Activated CD4-positive, alpha-beta memory T cell treated with anti-CD3 and anti-CD28 coated beads, Interleukin-2, amount 10 ng/mL, durations not matched to agents 7 days and 5 days (primary cell): ENCODE measurements at regions not wholly inside any gene's neighbourhood (a gene's known extent, or its start where the extent isn't known, plus 50 kb on each side); places are given as distances from the start of the nearest gene placed in this dataset.

ENCODE experiments used
- CTCF ChIA-PET: fragments of 350-600 bp; sonication (Branson Sonifier 250); formaldehyde crosslinking; loops from one replicate; lab custom pipeline; 2021; ENCODE audit warnings: antibody characterized with exemption, inconsistent platforms; lab: Charles Lee
- POLR2A ChIA-PET: fragments of 350-600 bp; sonication (Branson Sonifier 250); formaldehyde crosslinking; loops from one replicate; lab custom pipeline; 2021; ENCODE audit warnings: antibody characterized with exemption; lab: Charles Lee
- DNase-seq: peaks from one replicate; pipeline ENCODE4 v3.0.0-alpha.2; 2020
- H3K27ac Mint-ChIP-seq: one replicate; pipeline ENCODE4 v1.8.0; 2021; ENCODE audit warnings: mild to moderate bottlenecking, mixed read lengths
- H3K27me3 Mint-ChIP-seq: one replicate; pipeline ENCODE4 v1.8.0; 2021; ENCODE audit warnings: mixed read lengths
- H3K36me3 Mint-ChIP-seq: one replicate; pipeline ENCODE4 v1.8.0; 2021; ENCODE audit warnings: low read depth, mixed read lengths
- H3K4me1 Mint-ChIP-seq: one replicate; pipeline ENCODE4 v1.8.0; 2021; ENCODE audit warnings: mixed read lengths
- H3K4me3 Mint-ChIP-seq: one replicate; pipeline ENCODE4 v1.8.0; 2021; ENCODE audit warnings: mild to moderate bottlenecking, mixed read lengths
- H3K9me3 Mint-ChIP-seq: one replicate; pipeline ENCODE4 v1.8.0; 2021; ENCODE audit warnings: mixed read lengths

- ChIA-PET CTCF (no interaction called here), POLR2A (no interaction called here)
- Mint-ChIP-seq H3K4me1 (no peaks in the 10 kb centered on the region), H3K27me3 (no peaks in the 10 kb centered on the region), H3K27ac (no peak overlapping the region), H3K9me3 (no peaks in the 10 kb centered on the region), H3K4me3 (no peak overlapping the region), H3K36me3 (no peaks in the 10 kb centered on the region)
- no peak for DNase-seq
Measured at GRCh38 chr12:127632461-127632860, 634.5 kb upstream of the TMEM132C start.

GRCh38 chr12:127635838-127636237 is 631.1 kb upstream of the TMEM132C start:
- no peak overlapping the region for H3K4me3 Mint-ChIP-seq
- H3K4me1 Mint-ChIP-seq, result no peaks in the 10 kb centered on the region
- no peak for DNase-seq
- ChIA-PET POLR2A (no interaction called here), CTCF (no interaction called here)
- H3K27ac Mint-ChIP-seq, result no peak overlapping the region
- H3K36me3 Mint-ChIP-seq, result no peaks in the 10 kb centered on the region
- no peaks in the 10 kb centered on the region for H3K9me3 Mint-ChIP-seq
- H3K27me3 Mint-ChIP-seq, result no peaks in the 10 kb centered on the region

- CTCF ChIA-PET, result no interaction called here
- Mint-ChIP-seq H3K9me3 (no peaks in the 10 kb centered on the region), H3K4me3 (no peak overlapping the region), H3K4me1 (no peaks in the 10 kb centered on the region), H3K27ac (no peak overlapping the region), H3K36me3 (no peaks in the 10 kb centered on the region), H3K27me3 (no peaks in the 10 kb centered on the region)
- no peak for DNase-seq
- POLR2A ChIA-PET, result no interaction called here
Measured at GRCh38 chr12:127636882-127637281, 630.1 kb upstream of the TMEM132C start.

- ChIA-PET POLR2A (no interaction called here), CTCF (no interaction called here)
- Mint-ChIP-seq H3K9me3 (peaks cover 2% of the 10 kb centered on the region), H3K27me3 (no peaks in the 10 kb centered on the region), H3K4me3 (no peak overlapping the region), H3K4me1 (no peaks in the 10 kb centered on the region), H3K36me3 (no peaks in the 10 kb centered on the region), H3K27ac (no peak overlapping the region)
- DNase-seq, result no peak
Measured at GRCh38 chr12:127640181-127640886, 626.6 kb upstream of the TMEM132C start.

- Mint-ChIP-seq H3K27ac (no peak overlapping the region), H3K27me3 (no peaks in the 10 kb centered on the region), H3K4me1 (no peaks in the 10 kb centered on the region), H3K9me3 (peaks cover 2% of the 10 kb centered on the region), H3K36me3 (no peaks in the 10 kb centered on the region), H3K4me3 (no peak overlapping the region)
- ChIA-PET CTCF (no interaction called here), POLR2A (no interaction called here)
- no peak for DNase-seq
Measured at GRCh38 chr12:127642208-127642607, 624.8 kb upstream of the TMEM132C start.

- DNase-seq, result no peak
- ChIA-PET CTCF (no interaction called here), POLR2A (no interaction called here)
- peaks cover 2% of the 10 kb centered on the region for H3K9me3 Mint-ChIP-seq
- no peaks in the 10 kb centered on the region for H3K36me3 Mint-ChIP-seq
- no peaks in the 10 kb centered on the region for H3K4me1 Mint-ChIP-seq
- no peak overlapping the region for H3K27ac Mint-ChIP-seq
- no peaks in the 10 kb centered on the region for H3K27me3 Mint-ChIP-seq
- no peak overlapping the region for H3K4me3 Mint-ChIP-seq
Measured at GRCh38 chr12:127648321-127648720, 618.6 kb upstream of the TMEM132C start.

- Mint-ChIP-seq H3K4me1 (no peaks in the 10 kb centered on the region), H3K9me3 (peaks cover 5% of the 10 kb centered on the region), H3K27ac (no peak overlapping the region), H3K27me3 (no peaks in the 10 kb centered on the region), H3K4me3 (no peak overlapping the region), H3K36me3 (no peaks in the 10 kb centered on the region)
- ChIA-PET CTCF (no interaction called here), POLR2A (no interaction called here)
- DNase-seq, result no peak
Measured at GRCh38 chr12:127649961-127650360, 617.0 kb upstream of the TMEM132C start.

GRCh38 chr12:127650626-127651025 is 616.3 kb upstream of the TMEM132C start:
- ChIA-PET CTCF (no interaction called here), POLR2A (no interaction called here)
- Mint-ChIP-seq H3K4me1 (no peaks in the 10 kb centered on the region), H3K27me3 (no peaks in the 10 kb centered on the region), H3K4me3 (no peak overlapping the region), H3K27ac (no peak overlapping the region), H3K9me3 (peaks cover 5% of the 10 kb centered on the region), H3K36me3 (no peaks in the 10 kb centered on the region)
- no peak for DNase-seq

- DNase-seq, result no peak
- Mint-ChIP-seq H3K4me3 (no peak overlapping the region), H3K4me1 (no peaks in the 10 kb centered on the region), H3K36me3 (no peaks in the 10 kb centered on the region), H3K27me3 (no peaks in the 10 kb centered on the region), H3K27ac (no peak overlapping the region), H3K9me3 (peaks cover 5% of the 10 kb centered on the region)
- ChIA-PET CTCF (no interaction called here), POLR2A (no interaction called here)
Measured at GRCh38 chr12:127652281-127652680, 614.7 kb upstream of the TMEM132C start.

- Mint-ChIP-seq H3K27me3 (no peaks in the 10 kb centered on the region), H3K4me1 (no peaks in the 10 kb centered on the region), H3K36me3 (no peaks in the 10 kb centered on the region), H3K4me3 (no peak overlapping the region), H3K9me3 (peaks cover 5% of the 10 kb centered on the region), H3K27ac (no peak overlapping the region)
- no peak for DNase-seq
- ChIA-PET CTCF (no interaction called here), POLR2A (no interaction called here)
Measured at GRCh38 chr12:127654383-127654985, 612.5 kb upstream of the TMEM132C start.

- no peak for DNase-seq
- H3K27ac Mint-ChIP-seq, result no peak overlapping the region
- POLR2A ChIA-PET, result no interaction called here
- H3K36me3 Mint-ChIP-seq, result no peaks in the 10 kb centered on the region
- CTCF ChIA-PET, result no interaction called here
- no peak overlapping the region for H3K4me3 Mint-ChIP-seq
- no peaks in the 10 kb centered on the region for H3K4me1 Mint-ChIP-seq
- H3K9me3 Mint-ChIP-seq, result peaks cover 5% of the 10 kb centered on the region
- H3K27me3 Mint-ChIP-seq, result no peaks in the 10 kb centered on the region
Measured at GRCh38 chr12:127655691-127656090, 611.3 kb upstream of the TMEM132C start.

GRCh38 chr12:127656266-127656665 is 610.7 kb upstream of the TMEM132C start:
- H3K4me3 Mint-ChIP-seq, result no peak overlapping the region
- peaks cover 3% of the 10 kb centered on the region for H3K9me3 Mint-ChIP-seq
- ChIA-PET CTCF (no interaction called here), POLR2A (no interaction called here)
- no peaks in the 10 kb centered on the region for H3K27me3 Mint-ChIP-seq
- H3K4me1 Mint-ChIP-seq, result no peaks in the 10 kb centered on the region
- DNase-seq, result no peak
- no peak overlapping the region for H3K27ac Mint-ChIP-seq
- no peaks in the 10 kb centered on the region for H3K36me3 Mint-ChIP-seq

- no peaks in the 10 kb centered on the region for H3K36me3 Mint-ChIP-seq
- DNase-seq, result no peak
- ChIA-PET POLR2A (no interaction called here), CTCF (no interaction called here)
- H3K4me1 Mint-ChIP-seq, result no peaks in the 10 kb centered on the region
- H3K4me3 Mint-ChIP-seq, result no peak overlapping the region
- no peak overlapping the region for H3K27ac Mint-ChIP-seq
- H3K27me3 Mint-ChIP-seq, result no peaks in the 10 kb centered on the region
- H3K9me3 Mint-ChIP-seq, result peaks cover 3% of the 10 kb centered on the region
Measured at GRCh38 chr12:127657036-127657435, 609.9 kb upstream of the TMEM132C start.

GRCh38 chr12:127660961-127661360 is 606.0 kb upstream of the TMEM132C start:
- H3K9me3 Mint-ChIP-seq, result no peaks in the 10 kb centered on the region
- no peak overlapping the region for H3K4me3 Mint-ChIP-seq
- ChIA-PET POLR2A (no interaction called here), CTCF (interaction anchor here (1.1 kb wide), 1 partner anchor 280 kb away, joined by 3 read pairs; no protein-coding TSS in a partner anchor)
- no peaks in the 10 kb centered on the region for H3K4me1 Mint-ChIP-seq
- no peaks in the 10 kb centered on the region for H3K27me3 Mint-ChIP-seq
- H3K27ac Mint-ChIP-seq, result no peak overlapping the region
- no peaks in the 10 kb centered on the region for H3K36me3 Mint-ChIP-seq
- DNase-seq, result no peak
